Stimulated activated CD4-positive, alpha-beta T cell treated with anti-CD3 and anti-CD28 coated beads, Interleukin-15, amount 100 ng/mL, for 24 hours (primary cell): ENCODE measurements at regions not wholly inside any gene's neighbourhood (a gene's known extent, or its start where the extent isn't known, plus 50 kb on each side); places are given as distances from the start of the nearest gene placed in this dataset.
"Not testable (repeated sequence)": the region's sequence is repeated elsewhere in the genome, so short reads cannot be mapped to it uniquely, and the experiment has no call there.

Experiments
- DNase-seq: peaks from one replicate; pipeline ENCODE4 v3.0.0-alpha.2; 2020

GRCh38 chr4:100900945-100901344, 383.1 kb upstream of the EMCN start:
- DNase-seq = not testable (repeated sequence)

DNA sequence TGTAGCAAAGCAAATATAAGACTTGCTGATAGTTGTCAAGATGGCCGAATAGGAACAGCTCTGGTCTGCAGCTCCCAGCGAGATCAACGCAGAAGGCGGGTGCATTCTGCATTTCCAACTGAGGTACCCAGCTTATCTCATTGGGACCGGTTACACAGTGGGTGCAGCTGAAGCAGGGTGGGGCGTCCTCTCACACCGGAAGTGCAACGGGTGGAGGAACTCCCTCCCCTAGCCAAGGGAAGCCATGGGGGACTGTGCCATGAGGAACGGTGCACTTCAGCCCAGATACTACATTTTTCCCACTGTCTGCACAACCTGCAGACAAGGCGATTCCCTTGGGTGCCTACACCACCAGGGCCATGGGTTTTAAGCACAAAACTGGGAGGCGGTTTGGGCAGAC, 382.3 kb upstream of the EMCN start:
- DNase-seq = no peak

- no peak for DNase-seq
Observed at GRCh38 chr4:100898844-100899243, 381.0 kb upstream of the EMCN start.

- DNase-seq = no peak
Observed at GRCh38 chr4:100895556-100896197, 377.9 kb upstream of the EMCN start.

DNA sequence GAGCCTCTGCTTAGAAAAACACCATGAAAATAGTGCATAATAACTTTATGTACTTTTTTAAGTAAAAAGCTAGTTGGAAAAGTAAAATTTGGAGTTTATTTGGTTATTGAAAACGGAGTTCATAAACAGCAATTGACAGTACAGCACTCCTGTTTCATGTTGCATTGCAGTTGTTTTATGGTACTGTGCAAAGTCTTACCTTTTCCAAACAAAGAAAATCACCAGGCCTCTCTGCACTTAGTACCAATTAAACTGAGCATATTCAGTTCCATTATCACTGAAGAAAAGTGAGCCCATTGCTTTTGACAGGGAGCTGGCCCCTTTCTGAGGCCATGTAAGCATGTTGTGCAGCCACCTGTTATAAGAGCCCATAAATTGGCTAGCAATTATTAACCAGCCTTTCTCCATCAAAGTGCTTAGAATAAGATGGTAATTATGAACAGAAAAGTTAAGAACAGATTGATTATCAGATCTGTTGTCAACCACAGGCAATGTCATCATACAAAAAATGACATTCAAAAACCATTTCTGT, 376.6 kb upstream of the EMCN start:
- DNase-seq = no peak

GRCh38 chr4:100891808-100892207, 374.0 kb upstream of the EMCN start:
- DNase-seq = no peak

GRCh38 chr4:100889898-100890297, 372.1 kb upstream of the EMCN start:
- no peak for DNase-seq

DNA sequence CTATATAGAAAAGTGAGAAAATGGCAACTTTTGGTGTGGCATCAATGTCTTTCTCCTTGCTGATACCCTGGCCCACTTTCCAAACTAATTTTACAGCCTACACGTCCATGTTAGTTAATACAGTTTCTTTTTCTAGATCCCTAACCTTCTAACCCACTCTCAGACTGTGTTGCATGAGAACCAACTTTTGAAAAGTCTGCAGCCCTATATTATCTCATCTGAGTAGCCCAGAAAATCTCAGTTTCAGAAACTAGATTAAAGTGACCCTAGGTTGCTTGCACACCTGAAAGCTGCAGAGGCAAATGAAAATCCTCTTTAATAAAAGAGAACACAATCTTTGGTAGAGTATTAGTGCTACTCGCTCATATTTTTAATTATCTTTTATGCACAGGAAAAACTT, 371.6 kb upstream of the EMCN start:
- no peak for DNase-seq

DNA sequence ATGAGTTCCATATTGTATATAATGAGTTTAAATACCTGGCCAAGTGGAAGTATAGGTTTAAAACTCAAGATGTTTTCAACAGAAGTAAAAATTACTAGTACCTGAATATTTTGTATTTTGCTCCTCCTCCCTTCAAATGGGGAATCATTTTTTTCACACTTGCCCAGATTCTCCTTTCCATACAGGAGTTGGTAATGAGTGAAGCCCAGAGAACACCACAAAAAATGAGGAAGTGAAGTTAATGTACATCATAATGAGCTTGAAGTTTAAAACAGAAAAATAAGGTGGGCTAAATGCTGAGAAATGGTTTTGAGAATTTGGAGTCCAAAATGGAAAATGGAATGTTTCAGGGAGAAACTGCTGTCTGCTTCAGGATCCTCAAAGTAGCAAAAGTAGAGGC, 364.8 kb upstream of the EMCN start:
- no peak for DNase-seq

- no peak for DNase-seq
Observed at GRCh38 chr4:100881283-100881682, 363.5 kb upstream of the EMCN start.

DNA sequence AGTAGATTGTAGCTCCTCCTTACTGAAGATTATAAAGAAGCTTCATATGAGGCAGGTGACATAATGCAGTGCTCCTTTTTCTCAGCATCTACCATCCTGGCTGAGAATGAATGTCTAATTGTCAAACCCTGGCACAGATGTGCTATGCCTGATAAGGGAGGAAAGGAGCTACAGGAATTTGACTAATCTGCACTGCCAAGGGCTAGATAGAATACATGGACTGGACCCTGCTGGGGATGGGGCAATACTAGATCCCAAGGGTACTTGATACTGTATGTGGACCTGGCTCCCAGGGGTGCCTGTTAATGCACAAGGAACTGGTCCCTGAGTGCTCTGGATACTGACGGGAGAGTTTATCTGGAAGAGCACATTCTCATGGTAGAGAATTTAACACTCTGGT, 362.2 kb upstream of the EMCN start:
- DNase-seq = no peak

GRCh38 chr4:100879471-100879870, 361.6 kb upstream of the EMCN start:
- DNase-seq = no peak

DNA sequence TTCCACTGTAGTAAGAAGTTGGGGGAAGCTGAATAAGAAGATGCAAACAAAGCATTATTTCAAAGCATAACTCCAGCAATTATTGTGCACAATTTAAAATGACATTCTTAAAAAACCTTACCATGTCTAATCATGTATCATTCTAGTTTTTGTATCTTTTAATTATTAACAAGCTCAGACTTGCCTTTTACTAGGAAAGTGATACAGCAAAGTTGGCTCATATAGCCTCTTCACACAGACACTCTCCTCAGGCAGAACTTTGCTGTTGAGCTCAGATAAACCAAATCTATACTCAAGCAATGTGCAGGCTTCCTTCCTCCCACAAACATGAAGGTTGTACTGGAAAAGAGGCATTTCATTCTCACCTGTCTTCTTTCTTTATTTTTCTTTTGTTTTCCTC, 358.7 kb upstream of the EMCN start:
- DNase-seq = no peak

- DNase-seq = no peak
Observed at GRCh38 chr4:100875296-100876068, 357.7 kb upstream of the EMCN start.

- DNase-seq = no peak
Observed at GRCh38 chr4:100872811-100873210, 355.0 kb upstream of the EMCN start.

- no peak for DNase-seq
Observed at GRCh38 chr4:100870940-100871772, 353.3 kb upstream of the EMCN start.

GRCh38 chr4:100869276-100869675, 351.5 kb upstream of the EMCN start:
- DNase-seq = no peak

- not testable (repeated sequence) for DNase-seq
Observed at GRCh38 chr4:100868281-100868680, 350.5 kb upstream of the EMCN start.

DNA sequence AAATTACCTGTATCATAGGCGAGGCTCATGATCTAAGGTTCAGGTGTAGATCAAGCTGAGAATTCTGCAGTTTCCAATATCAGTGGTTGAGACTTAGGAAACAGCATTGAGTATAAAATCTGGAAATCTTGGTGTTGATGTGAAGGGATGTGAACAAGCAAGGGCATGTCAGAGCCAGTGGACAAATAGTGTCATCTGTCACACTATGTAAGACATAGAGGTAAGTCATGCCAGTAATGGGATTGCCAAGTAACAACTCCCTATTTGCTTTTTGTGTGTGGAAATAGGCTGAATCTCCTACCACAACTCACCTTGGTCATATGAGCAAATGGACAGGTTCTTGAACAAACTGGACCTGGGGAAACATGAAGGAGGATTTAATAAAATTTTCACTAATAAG, 334.5 kb upstream of the EMCN start:
- DNase-seq = no peak

DNA sequence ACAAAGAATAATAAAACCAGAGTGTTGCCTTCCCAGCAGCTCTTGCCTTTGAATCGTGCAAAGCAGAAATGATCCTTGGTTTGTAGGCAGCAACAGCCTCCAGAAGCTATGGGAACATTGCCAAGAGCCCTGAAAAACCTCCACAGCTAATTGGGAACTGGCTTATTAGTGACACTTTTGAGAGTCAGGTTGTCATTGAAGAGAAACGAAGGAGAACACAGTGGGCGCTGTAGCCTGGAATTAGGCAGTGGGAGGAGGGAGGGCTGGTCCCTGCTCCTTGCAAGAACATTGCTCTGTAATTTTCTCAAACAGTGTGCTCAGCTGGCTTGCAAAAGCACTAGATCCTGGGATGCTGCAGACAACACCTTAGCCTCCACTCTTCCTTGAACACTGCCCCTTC, 331.5 kb upstream of the EMCN start:
- no peak for DNase-seq

DNA sequence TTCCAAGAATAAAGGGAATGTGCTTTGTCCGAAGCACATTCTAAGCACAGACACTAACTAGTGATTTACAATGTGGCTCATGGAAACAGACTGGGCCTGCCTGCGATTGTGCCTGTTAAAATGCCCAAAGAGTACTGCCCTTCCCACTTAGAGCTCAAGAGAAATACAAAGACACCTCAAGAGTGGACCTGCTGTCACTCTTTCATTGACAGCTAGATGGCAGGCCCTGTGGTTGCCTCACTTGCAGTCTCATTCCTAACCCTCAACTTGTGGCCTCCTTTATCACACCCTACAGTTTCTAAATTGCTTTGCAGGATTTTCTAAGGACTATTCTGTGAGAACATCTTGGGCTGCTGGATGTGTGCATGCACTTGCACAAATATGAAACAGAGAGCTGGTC, 331.0 kb upstream of the EMCN start:
- peak; percentile 4 for DNase-seq

GRCh38 chr4:100843910-100844309, 326.1 kb upstream of the EMCN start:
- DNase-seq = no peak

DNA sequence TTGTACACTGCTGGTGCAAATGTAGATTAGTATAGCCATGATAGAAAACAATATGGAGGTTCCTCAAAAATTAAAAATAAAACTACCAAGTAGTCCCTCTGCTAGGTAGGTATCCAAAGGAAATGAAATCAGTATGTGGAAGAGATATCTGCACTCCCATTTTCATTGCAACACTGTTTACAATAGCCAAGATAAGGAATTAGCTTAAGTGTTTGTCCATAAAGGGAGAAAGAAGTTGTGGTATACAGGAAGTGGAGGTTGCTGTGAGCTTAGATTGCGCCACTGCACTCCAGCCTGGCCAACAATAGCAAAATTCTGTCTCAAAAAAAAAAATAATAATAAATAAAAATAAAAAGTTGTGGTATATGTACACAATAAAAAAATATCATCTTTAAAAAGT, 325.0 kb upstream of the EMCN start:
- DNase-seq = no peak

- no peak for DNase-seq
Observed at GRCh38 chr4:100841911-100842310, 324.1 kb upstream of the EMCN start.
